A549 (cell line): ENCODE measurements at regions not wholly inside any gene's neighbourhood (a gene's known extent, or its start where the extent isn't known, plus 50 kb on each side); places are given as distances from the start of the nearest gene placed in this dataset.

Source experiments
- ATAC-seq, 2 experiments: fragments of 200-7000 bp in 1 of 2; fragments of >200 bp in 1 of 2; cut with Nextera tagmentation in 1 of 2; cut with Tn5 transposase in 1 of 2; 3 replicates each; pipeline versions ENCODE4 v1.8.0 to v1.9.1; 2018 to 2020; ENCODE audit warnings: mild to moderate bottlenecking in 1 of 2, moderate library complexity in 1 of 2
- CTCF ChIA-PET: fragments of 300-600 bp; sonication (Branson Sonifier 250); formaldehyde crosslinking; extraction: SDS; loops from one replicate; lab custom pipeline; 2021; ENCODE audit warnings: antibody characterized with exemption, inconsistent platforms; lab: Yijun Ruan, JAX
- POLR2A ChIA-PET: fragments of 350-600 bp; formaldehyde crosslinking; extraction: SDS; loops from one replicate; lab custom pipeline; 2021; ENCODE audit warnings: antibody characterized with exemption, inconsistent platforms; lab: Yijun Ruan, JAX
- DNase-seq, 2 experiments: peaks; one replicate each; pipeline versions ENCODE4 v3.0.0 to v3.0.0-alpha.2; 2011 to 2016; ENCODE audit warnings: low read depth in 1 of 2, low spot score in 1 of 2
- FAIRE-seq: peaks from 2 replicates; lab custom pipeline; 2011; peaks lifted over from hg19 to GRCh38; lab: Jason Lieb, UNC
- H3K27ac ChIP-seq, 2 experiments: fragments of >200 bp; sonication (Bioruptor Twin); formaldehyde crosslinking; 3 replicates each; pipeline ENCODE4 v1.5.1; 2016 to 2017
- H3K4me1 ChIP-seq: fragments of >200 bp; sonication (Bioruptor Twin); formaldehyde crosslinking; 3 replicates; pipeline ENCODE4 v1.6.1; 2016
- H3K4me2 ChIP-seq: fragments of >200 bp; sonication (Bioruptor Twin); formaldehyde crosslinking; 3 replicates; pipeline ENCODE4 v1.6.1; 2016
- H3K4me3 ChIP-seq: fragments of >200 bp; sonication (Bioruptor Twin); formaldehyde crosslinking; 3 replicates; pipeline ENCODE4 v1.5.1; 2016
- H3K9me3 ChIP-seq: fragments of >200 bp; sonication (Bioruptor Twin); formaldehyde crosslinking; 3 replicates; pipeline ENCODE4 v1.6.1; 2016
- CBX8 ChIP-seq: fragments of 200-600 bp; sonication (generic); IDR thresholded peaks from 2 replicates; pipeline ENCODE4 v1.6.1; 2016
- CHD4 ChIP-seq: fragments of 200-600 bp; sonication (generic); IDR thresholded peaks from 2 replicates; pipeline ENCODE4 v1.6.1; 2016; ENCODE audit warnings: antibody characterized with exemption, mild to moderate bottlenecking, borderline replicate concordance
- EHMT2 ChIP-seq: fragments of 200-600 bp; sonication (generic); IDR thresholded peaks from 2 replicates; pipeline ENCODE4 v1.6.1; 2016; ENCODE audit warnings: antibody characterized with exemption, low read depth, mild to moderate bottlenecking, moderate library complexity
- EP300 ChIP-seq, 2 experiments: fragments of >200 bp; sonication (Bioruptor Twin); formaldehyde crosslinking; IDR thresholded peaks; 2 replicates in 1 of 2; 3 replicates in 1 of 2; pipeline ENCODE4 v1.6.1; 2016 to 2017
- FOSB ChIP-seq: fragments of 250-450 bp; sonication (Bioruptor Pico); IDR thresholded peaks from 2 replicates; pipeline ENCODE4 v1.5.0; 2020; ENCODE audit warnings: mild to moderate bottlenecking, moderate library complexity
- FOSL2 ChIP-seq, 2 experiments: fragments of 450-650 bp in 1 of 2; fragments of >200 bp in 1 of 2; sonication (Bioruptor Twin) in 1 of 2; formaldehyde crosslinking; IDR thresholded peaks; 2 replicates each; pipeline versions ENCODE4 v1.5.0 to v1.6.1; 2016 to 2020; ENCODE audit warnings: mild to moderate bottlenecking in 1 of 2, moderate library complexity in 1 of 2
- HOXA7 ChIP-seq: fragments of 250-450 bp; sonication (Bioruptor Pico); IDR thresholded peaks from 2 replicates; pipeline ENCODE4 v1.5.0; 2020; ENCODE audit warnings: mild to moderate bottlenecking, moderate library complexity
- KDM1A ChIP-seq: fragments of 200-600 bp; sonication (generic); IDR thresholded peaks from 2 replicates; pipeline ENCODE4 v1.6.1; 2016; ENCODE audit warnings: low read depth, mild to moderate bottlenecking
- MAFK ChIP-seq: fragments of 450-650 bp; IDR thresholded peaks from 2 replicates; pipeline ENCODE4 v1.6.1; 2014; ENCODE audit not compliant: partially characterized antibody
- MYC ChIP-seq: IDR thresholded peaks from 2 replicates; pipeline ENCODE4 v1.6.1; 2012; ENCODE audit warnings: mild to moderate bottlenecking, inconsistent platforms, low read length, improper control_type of control experiment, borderline replicate concordance
- POLR2A ChIP-seq: IDR thresholded peaks from 2 replicates; pipeline ENCODE4 v1.6.1; 2012; ENCODE audit warnings: mild to moderate bottlenecking, low read length
- RAD21 ChIP-seq, 2 experiments: fragments of >200 bp in 1 of 2; sonication (Bioruptor Twin) in 1 of 2; formaldehyde crosslinking in 1 of 2; IDR thresholded peaks in 1 of 2; conservative IDR thresholded peaks in 1 of 2; 2 replicates in 1 of 2; 3 replicates in 1 of 2; pipeline ENCODE4 v1.6.1; 2012 to 2018; ENCODE audit warnings: inconsistent platforms in 1 of 2
- SREBF2 ChIP-seq: fragments of 450-650 bp; IDR thresholded peaks from 2 replicates; pipeline ENCODE4 v1.6.1; 2014; ENCODE audit warnings: mild to moderate bottlenecking, moderate library complexity
- TFCP2L1 ChIP-seq: fragments of 250-450 bp; sonication (Bioruptor Pico); IDR thresholded peaks from 2 replicates; pipeline ENCODE4 v1.5.0; 2021; ENCODE audit warnings: mild to moderate bottlenecking
- ZC3H11A ChIP-seq: fragments of 450-650 bp; IDR thresholded peaks from 2 replicates; pipeline ENCODE4 v1.6.1; 2014; ENCODE audit warnings: antibody characterized with exemption, mild to moderate bottlenecking
- ZSCAN20 ChIP-seq: fragments of 250-450 bp; sonication (Bioruptor Pico); IDR thresholded peaks from 2 replicates; pipeline ENCODE4 v1.8.0; 2022; ENCODE audit warnings: mild to moderate bottlenecking, moderate library complexity
- WGBS: methylation state at CpG from one replicate; pipeline ENCODE4 v1.1.6; 2017; ENCODE audit errors: missing lambda C conversion rate; 5-methylcytosine and 5-hydroxymethylcytosine counted together
- TF ChIP-seq, protein P1 (sequence below): fragments of 250-450 bp; sonication (Bioruptor Pico); IDR thresholded peaks from 2 replicates; pipeline ENCODE4 v1.5.0; 2021; ENCODE audit warnings: mild to moderate bottlenecking, moderate library complexity, borderline replicate concordance
- TF ChIP-seq, protein P2 (sequence below): fragments of 250-450 bp; sonication (Bioruptor Pico); IDR thresholded peaks from 2 replicates; pipeline ENCODE4 v1.5.0; 2020; ENCODE audit warnings: low read depth, mild to moderate bottlenecking, moderate library complexity
- TF ChIP-seq, protein P3 (sequence below): fragments of >200 bp; sonication (Bioruptor Twin); formaldehyde crosslinking; IDR thresholded peaks from 2 replicates; pipeline ENCODE4 v1.6.1; 2016
- TF ChIP-seq, protein P4 (sequence below): fragments of 200-600 bp; sonication (generic); IDR thresholded peaks from 2 replicates; pipeline ENCODE4 v1.6.1; 2016; ENCODE audit warnings: antibody characterized with exemption, mild to moderate bottlenecking, moderate library complexity
- TF ChIP-seq, protein P5 (sequence below): IDR thresholded peaks from 2 replicates; pipeline ENCODE4 v1.6.1; 2012

DNA sequence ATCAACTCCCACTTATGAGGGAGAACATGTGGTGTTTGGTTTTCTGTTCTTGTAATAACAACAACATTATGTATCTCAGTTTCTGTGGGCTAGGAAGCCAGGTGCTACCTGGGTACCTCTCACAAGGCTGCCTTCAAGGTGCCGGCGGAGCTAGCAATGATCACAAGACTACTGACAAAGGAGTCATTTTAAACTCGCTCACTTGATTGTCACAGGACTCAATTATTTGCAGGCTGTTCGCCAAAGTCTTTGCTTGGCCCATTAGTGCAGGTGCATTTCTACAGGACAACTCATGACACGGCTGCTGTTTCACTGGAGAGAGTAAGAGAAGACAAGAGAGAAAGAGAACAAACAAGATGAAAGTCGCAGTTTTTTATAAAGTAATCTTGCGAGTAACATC is 1237.4 kb upstream of the TMPRSS15 start (continued):
- TF ChIP-seq, protein P1, sequence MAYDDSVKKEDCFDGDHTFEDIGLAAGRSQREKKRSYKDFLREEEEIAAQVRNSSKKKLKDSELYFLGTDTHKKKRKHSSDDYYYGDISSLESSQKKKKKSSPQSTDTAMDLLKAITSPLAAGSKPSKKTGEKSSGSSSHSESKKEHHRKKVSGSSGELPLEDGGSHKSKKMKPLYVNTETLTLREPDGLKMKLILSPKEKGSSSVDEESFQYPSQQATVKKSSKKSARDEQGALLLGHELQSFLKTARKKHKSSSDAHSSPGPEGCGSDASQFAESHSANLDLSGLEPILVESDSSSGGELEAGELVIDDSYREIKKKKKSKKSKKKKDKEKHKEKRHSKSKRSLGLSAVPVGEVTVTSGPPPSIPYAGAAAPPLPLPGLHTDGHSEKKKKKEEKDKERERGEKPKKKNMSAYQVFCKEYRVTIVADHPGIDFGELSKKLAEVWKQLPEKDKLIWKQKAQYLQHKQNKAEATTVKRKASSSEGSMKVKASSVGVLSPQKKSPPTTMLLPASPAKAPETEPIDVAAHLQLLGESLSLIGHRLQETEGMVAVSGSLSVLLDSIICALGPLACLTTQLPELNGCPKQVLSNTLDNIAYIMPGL: no peak
- TF ChIP-seq ZC3H11A (no peak), EP300 (IDR thresholded peaks at IDR 0.05) (no peak)
- TF ChIP-seq, protein P2, sequence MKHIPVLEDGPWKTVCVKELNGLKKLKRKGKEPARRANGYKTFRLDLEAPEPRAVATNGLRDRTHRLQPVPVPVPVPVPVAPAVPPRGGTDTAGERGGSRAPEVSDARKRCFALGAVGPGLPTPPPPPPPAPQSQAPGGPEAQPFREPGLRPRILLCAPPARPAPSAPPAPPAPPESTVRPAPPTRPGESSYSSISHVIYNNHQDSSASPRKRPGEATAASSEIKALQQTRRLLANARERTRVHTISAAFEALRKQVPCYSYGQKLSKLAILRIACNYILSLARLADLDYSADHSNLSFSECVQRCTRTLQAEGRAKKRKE: no peak
- TF ChIP-seq, protein P3, sequence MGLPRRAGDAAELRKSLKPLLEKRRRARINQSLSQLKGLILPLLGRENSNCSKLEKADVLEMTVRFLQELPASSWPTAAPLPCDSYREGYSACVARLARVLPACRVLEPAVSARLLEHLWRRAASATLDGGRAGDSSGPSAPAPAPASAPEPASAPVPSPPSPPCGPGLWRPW: no peak
- TF ChIP-seq, protein P4, sequence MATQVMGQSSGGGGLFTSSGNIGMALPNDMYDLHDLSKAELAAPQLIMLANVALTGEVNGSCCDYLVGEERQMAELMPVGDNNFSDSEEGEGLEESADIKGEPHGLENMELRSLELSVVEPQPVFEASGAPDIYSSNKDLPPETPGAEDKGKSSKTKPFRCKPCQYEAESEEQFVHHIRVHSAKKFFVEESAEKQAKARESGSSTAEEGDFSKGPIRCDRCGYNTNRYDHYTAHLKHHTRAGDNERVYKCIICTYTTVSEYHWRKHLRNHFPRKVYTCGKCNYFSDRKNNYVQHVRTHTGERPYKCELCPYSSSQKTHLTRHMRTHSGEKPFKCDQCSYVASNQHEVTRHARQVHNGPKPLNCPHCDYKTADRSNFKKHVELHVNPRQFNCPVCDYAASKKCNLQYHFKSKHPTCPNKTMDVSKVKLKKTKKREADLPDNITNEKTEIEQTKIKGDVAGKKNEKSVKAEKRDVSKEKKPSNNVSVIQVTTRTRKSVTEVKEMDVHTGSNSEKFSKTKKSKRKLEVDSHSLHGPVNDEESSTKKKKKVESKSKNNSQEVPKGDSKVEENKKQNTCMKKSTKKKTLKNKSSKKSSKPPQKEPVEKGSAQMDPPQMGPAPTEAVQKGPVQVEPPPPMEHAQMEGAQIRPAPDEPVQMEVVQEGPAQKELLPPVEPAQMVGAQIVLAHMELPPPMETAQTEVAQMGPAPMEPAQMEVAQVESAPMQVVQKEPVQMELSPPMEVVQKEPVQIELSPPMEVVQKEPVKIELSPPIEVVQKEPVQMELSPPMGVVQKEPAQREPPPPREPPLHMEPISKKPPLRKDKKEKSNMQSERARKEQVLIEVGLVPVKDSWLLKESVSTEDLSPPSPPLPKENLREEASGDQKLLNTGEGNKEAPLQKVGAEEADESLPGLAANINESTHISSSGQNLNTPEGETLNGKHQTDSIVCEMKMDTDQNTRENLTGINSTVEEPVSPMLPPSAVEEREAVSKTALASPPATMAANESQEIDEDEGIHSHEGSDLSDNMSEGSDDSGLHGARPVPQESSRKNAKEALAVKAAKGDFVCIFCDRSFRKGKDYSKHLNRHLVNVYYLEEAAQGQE: no peak

DNA sequence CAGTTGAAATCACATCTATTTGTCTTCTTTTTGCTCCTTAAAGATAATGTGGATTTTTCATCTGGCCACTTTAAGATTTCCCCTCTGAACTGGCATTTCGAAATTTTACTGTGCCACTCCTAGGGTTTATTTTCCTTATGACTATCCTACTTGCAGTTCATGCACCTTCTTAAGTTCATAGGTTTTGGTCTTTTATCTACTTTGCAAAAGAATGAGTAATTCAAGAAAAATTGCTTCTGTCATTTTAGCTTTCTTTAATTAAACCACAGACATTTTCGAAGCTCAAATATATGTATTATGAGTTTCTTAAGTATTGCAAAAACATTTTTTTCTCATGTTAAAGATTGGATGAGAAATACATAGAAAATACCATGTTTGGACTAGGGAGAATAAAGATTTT is 1244.8 kb upstream of the TMPRSS15 start:
- Histone ChIP-seq H3K4me1 (no peaks in the 10 kb centered on the region), H3K27ac (no peak overlapping the region), H3K9me3 (no peaks in the 10 kb centered on the region), H3K4me3 (no peak overlapping the region), H3K4me2 (no peak overlapping the region)
- POLR2A ChIA-PET: no interaction called here
- DNase-seq (no peak), ATAC-seq (no peak), FAIRE-seq (no peak)
- CTCF ChIA-PET: no interaction called here
- WGBS: 2% methylated on average over 2 of the region's 2 CpGs
- TF ChIP-seq FOSB (CRISPR knock-in tag): no peak
- TF ChIP-seq, protein P3: no peak
- TF ChIP-seq KDM1A: no peak
- no peak for TF ChIP-seq CHD4
- no peak for TF ChIP-seq ZSCAN20
- TF ChIP-seq TFCP2L1 (CRISPR knock-in tag): no peak
- no peak for TF ChIP-seq HOXA7 (CRISPR knock-in tag)
- no peak for TF ChIP-seq MAFK
- TF ChIP-seq, protein P5, sequence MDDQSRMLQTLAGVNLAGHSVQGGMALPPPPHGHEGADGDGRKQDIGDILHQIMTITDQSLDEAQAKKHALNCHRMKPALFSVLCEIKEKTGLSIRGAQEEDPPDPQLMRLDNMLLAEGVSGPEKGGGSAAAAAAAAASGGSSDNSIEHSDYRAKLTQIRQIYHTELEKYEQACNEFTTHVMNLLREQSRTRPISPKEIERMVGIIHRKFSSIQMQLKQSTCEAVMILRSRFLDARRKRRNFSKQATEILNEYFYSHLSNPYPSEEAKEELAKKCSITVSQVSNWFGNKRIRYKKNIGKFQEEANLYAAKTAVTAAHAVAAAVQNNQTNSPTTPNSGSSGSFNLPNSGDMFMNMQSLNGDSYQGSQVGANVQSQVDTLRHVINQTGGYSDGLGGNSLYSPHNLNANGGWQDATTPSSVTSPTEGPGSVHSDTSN: no peak
- TF ChIP-seq POLR2A: no peak
- TF ChIP-seq RAD21 (conservative IDR thresholded peaks at IDR 0.05 in 1 of 2, IDR thresholded peaks at IDR 0.05 in 1 of 2): no peak
- TF ChIP-seq FOSL2 (IDR thresholded peaks at IDR 0.05): no peak
- TF ChIP-seq FOSL2 (CRISPR knock-in tag; IDR thresholded peaks at IDR 0.05): no peak
- TF ChIP-seq SREBF2: no peak
- TF ChIP-seq EHMT2: no peak
- TF ChIP-seq CBX8: no peak
- no peak for TF ChIP-seq EP300 (IDR thresholded peaks at IDR 0.05)
- no peak for TF ChIP-seq MYC
